Right atrium auricular region (tissue), 2 donors: ENCODE measurements at regions not wholly inside any gene's neighbourhood (a gene's known extent, or its start where the extent isn't known, plus 50 kb on each side); places are given as distances from the start of the nearest gene placed in this dataset.

ENCODE experiments used
- DNase-seq: peaks from one replicate; pipeline ENCODE4 v3.0.0-alpha.2; 2019; ENCODE audit warnings: low spot score
- H3K27ac ChIP-seq, 2 donors: fragments of 200-600 bp; sonication (generic); 1 replicate in 1 of 2; 2 replicates in 1 of 2; pipeline ENCODE4 v1.5.1; 2016 to 2019
- H3K27me3 ChIP-seq, 2 donors: fragments of 200-600 bp; sonication (generic); one replicate each; pipeline versions ENCODE4 v1.5.1 to v1.6.0; 2017 to 2019
- H3K36me3 ChIP-seq: fragments of 200-600 bp; sonication (generic); one replicate; pipeline ENCODE4 v1.5.1; 2016
- H3K4me1 ChIP-seq, 2 donors: fragments of 200-600 bp; sonication (generic); one replicate each; pipeline versions ENCODE4 v1.5.1 to v1.6.0; 2017 to 2019
- H3K4me3 ChIP-seq, 2 donors: fragments of 200-600 bp; sonication (generic); 1 replicate in 1 of 2; 2 replicates in 1 of 2; pipeline ENCODE4 v1.5.1; 2017 to 2019; ENCODE audit warnings: mild to moderate bottlenecking in 1 of 2, moderate library complexity in 1 of 2
- H3K9me3 ChIP-seq, 2 donors: fragments of 200-600 bp; sonication (generic); one replicate each; pipeline ENCODE4 v1.5.1; 2019
- TF ChIP-seq, protein P1 (sequence below), 2 donors: fragments of 200-600 bp; sonication (generic); IDR thresholded peaks; one replicate each; pipeline ENCODE4 v1.5.1; 2019; ENCODE audit warnings: antibody characterized with exemption in 2 of 2

DNA sequence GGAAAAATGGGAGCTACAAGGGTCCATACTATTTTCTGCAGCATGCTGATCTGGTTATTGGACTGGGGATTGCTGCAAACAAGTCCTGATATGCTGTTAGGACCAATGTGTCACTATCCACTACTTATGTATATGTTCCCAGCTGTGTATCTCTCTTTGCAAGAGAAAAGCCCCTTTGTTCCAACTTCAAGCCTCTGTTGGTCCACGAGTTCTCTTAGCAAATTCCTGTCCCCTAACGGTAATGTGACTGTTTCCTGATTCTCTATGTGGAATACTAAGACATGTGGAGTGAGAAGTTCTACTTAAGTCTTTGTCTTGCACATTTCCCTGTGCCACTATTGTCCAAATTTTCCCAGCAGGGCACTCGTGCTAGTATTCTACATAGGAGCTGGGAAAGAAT lies 557.7 kb downstream of the FSCB start:
- TF ChIP-seq, protein P1, sequence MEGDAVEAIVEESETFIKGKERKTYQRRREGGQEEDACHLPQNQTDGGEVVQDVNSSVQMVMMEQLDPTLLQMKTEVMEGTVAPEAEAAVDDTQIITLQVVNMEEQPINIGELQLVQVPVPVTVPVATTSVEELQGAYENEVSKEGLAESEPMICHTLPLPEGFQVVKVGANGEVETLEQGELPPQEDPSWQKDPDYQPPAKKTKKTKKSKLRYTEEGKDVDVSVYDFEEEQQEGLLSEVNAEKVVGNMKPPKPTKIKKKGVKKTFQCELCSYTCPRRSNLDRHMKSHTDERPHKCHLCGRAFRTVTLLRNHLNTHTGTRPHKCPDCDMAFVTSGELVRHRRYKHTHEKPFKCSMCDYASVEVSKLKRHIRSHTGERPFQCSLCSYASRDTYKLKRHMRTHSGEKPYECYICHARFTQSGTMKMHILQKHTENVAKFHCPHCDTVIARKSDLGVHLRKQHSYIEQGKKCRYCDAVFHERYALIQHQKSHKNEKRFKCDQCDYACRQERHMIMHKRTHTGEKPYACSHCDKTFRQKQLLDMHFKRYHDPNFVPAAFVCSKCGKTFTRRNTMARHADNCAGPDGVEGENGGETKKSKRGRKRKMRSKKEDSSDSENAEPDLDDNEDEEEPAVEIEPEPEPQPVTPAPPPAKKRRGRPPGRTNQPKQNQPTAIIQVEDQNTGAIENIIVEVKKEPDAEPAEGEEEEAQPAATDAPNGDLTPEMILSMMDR (IDR thresholded peaks at IDR 0.05): no peak
- H3K36me3 ChIP-seq: no peaks in the 10 kb centered on the region
- DNase-seq: no peak
- H3K4me1 ChIP-seq: no peaks in the 10 kb centered on the region
- no peak overlapping the region for H3K27ac ChIP-seq
- H3K27me3 ChIP-seq: no peaks in the 10 kb centered on the region
- no peaks in the 10 kb centered on the region for H3K9me3 ChIP-seq
- H3K4me3 ChIP-seq: no peak overlapping the region

DNA sequence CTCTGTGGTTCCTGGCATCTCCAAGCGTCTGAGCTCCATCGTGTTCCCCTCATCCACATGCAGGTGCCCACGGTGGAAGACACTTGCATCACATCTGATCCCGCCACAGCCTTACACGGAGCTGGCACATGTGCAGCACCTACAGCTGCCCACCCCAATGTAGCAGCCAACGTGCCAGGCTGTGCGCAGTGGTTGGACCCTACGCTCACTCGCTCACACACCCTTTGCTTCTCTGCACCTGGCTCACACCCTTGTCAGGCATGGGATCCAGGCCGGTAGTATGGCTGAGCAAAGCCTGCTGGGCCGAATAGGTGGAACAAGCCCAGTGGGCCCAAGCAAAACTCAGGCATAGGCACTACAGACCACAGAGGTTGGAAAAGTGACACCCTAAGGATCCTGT lies 567.2 kb downstream of the FSCB start:
- no peak overlapping the region for H3K4me3 ChIP-seq
- no peaks in the 10 kb centered on the region for H3K27me3 ChIP-seq
- no peak for DNase-seq
- H3K27ac ChIP-seq: no peak overlapping the region
- no peaks in the 10 kb centered on the region for H3K36me3 ChIP-seq
- no peaks in the 10 kb centered on the region for H3K4me1 ChIP-seq
- TF ChIP-seq, protein P1 (IDR thresholded peaks at IDR 0.05): no peak
- no peaks in the 10 kb centered on the region for H3K9me3 ChIP-seq

DNA sequence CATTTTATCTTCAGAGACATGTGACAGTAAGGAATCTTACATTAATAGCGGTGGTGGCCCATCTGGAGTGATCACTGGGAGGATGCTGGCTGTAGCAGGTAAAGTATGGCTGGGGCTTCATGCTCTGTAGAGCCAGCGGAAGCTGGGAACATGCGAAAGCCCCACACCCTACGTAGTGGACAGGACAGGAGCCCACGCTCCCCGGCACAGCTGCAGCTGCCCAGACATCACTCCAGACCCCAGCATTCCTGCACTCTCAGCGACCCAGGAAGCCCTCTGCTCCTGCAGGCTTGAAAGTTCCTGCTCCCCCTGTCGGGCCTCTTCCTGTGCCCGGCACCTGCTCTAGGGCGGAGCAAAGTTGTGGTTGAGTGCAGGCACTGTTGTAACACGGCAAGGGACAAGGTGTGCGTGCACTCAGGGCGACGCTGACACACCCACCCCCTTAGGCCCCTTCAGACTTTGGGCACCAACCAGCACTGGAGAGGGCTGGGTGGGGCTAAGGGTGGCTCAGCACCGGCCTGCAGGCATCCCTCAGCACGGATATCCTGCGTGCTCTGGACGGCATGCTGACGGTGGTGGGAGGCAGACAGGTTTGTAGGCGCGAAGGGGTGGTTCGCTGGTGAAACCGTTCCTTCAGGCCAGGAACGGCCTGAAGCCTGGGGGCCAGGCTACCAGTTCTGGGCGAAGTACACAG lies 568.3 kb downstream of the FSCB start:
- Histone ChIP-seq H3K36me3 (no peaks in the 10 kb centered on the region), H3K27ac (no peak overlapping the region), H3K27me3 (no peaks in the 10 kb centered on the region), H3K4me1 (no peaks in the 10 kb centered on the region), H3K9me3 (no peaks in the 10 kb centered on the region), H3K4me3 (no peak overlapping the region)
- no peak for DNase-seq
- TF ChIP-seq, protein P1 (IDR thresholded peaks at IDR 0.05): no peak

DNA sequence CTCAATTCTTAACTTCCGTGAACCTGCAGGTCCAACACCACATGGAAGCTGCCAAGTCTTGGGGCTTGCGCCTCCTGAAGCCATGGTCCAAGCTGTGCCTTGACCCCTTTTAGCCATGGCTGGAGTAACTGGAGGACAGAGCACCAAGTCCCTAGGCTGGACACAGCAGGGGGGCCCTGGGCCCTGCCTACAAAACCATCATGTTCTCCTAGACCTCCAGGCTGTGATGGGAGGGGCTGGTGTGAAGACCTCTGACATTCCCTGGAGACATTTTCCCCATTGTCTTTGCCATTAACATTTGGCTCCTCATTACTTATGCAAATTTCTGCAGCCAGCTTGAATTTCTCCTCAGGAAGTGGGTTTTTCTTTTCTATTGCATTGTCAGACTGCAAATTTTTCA lies 570.1 kb downstream of the FSCB start:
- TF ChIP-seq, protein P1 (IDR thresholded peaks at IDR 0.05): no peak
- Histone ChIP-seq H3K9me3 (no peaks in the 10 kb centered on the region), H3K4me1 (no peaks in the 10 kb centered on the region), H3K27me3 (no peaks in the 10 kb centered on the region), H3K36me3 (no peaks in the 10 kb centered on the region), H3K27ac (no peak overlapping the region), H3K4me3 (no peak overlapping the region)
- DNase-seq: no peak

DNA sequence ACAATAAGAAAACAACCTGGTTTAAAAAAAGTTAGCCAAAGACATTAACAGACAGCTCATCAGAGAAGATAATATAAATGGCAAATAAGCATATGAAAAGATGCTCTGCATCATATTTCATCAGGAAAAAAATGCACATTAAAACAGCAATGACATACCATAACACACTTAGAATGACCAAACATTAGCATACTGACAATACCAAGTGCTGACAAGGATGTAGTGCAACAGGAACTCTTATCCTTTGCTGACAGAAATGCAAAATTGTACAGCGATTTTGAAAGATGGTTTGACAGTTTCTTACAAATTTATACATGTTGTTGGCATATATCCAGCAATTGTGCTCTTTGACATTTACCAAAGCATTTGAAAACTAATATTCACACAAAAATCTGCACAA lies 573.0 kb downstream of the FSCB start:
- no peaks in the 10 kb centered on the region for H3K27me3 ChIP-seq
- no peak overlapping the region for H3K4me3 ChIP-seq
- H3K9me3 ChIP-seq: no peaks in the 10 kb centered on the region
- no peaks in the 10 kb centered on the region for H3K4me1 ChIP-seq
- H3K27ac ChIP-seq: no peak overlapping the region
- H3K36me3 ChIP-seq: no peaks in the 10 kb centered on the region
- no peak for DNase-seq
- TF ChIP-seq, protein P1 (IDR thresholded peaks at IDR 0.05): no peak
